ENCODE measurements at regions not wholly inside any gene's neighbourhood (a gene's known extent, or its start where the extent isn't known, plus 50 kb on each side); places are given as distances from the start of the nearest gene placed in this dataset.

- H2AFZ ChIP-seq (ENCODE audit: low read length): no peak overlapping the region
- H3F3A ChIP-seq (ENCODE audit: low read depth): no peaks in the 10 kb centered on the region
- H3K4me3 ChIP-seq (ENCODE audit: low read length, poor library complexity, severe bottlenecking): no peak overlapping the region
- H3K9me2 ChIP-seq (replicated peaks; ENCODE audit: low read depth, low read length): no peaks in the 10 kb centered on the region
- no peaks in the 10 kb centered on the region for H3K79me2 ChIP-seq (ENCODE audit: insufficient read depth, low read length)
- no peaks in the 10 kb centered on the region for H3K4me1 ChIP-seq (ENCODE audit: insufficient read depth, low read length, poor library complexity, severe bottlenecking)
- no peaks in the 10 kb centered on the region for H3K9me3 ChIP-seq (ENCODE audit: insufficient read depth, low read depth, low read length)
- H3K9ac ChIP-seq (ENCODE audit: low read depth, low read length, poor library complexity, severe bottlenecking): no peak overlapping the region
- H3K27me3 ChIP-seq (ENCODE audit: insufficient read depth, low read length, poor library complexity, severe bottlenecking): no peaks in the 10 kb centered on the region
- H4K20me1 ChIP-seq (ENCODE audit: insufficient read depth, low read length, poor library complexity, severe bottlenecking): no peaks in the 10 kb centered on the region
- no peaks in the 10 kb centered on the region for H3K36me3 ChIP-seq (ENCODE audit: insufficient read depth, low read length)
- no peak overlapping the region for H3K4me2 ChIP-seq (ENCODE audit: low read depth, low read length, poor library complexity, severe bottlenecking)
- TF ChIP-seq, protein P1, sequence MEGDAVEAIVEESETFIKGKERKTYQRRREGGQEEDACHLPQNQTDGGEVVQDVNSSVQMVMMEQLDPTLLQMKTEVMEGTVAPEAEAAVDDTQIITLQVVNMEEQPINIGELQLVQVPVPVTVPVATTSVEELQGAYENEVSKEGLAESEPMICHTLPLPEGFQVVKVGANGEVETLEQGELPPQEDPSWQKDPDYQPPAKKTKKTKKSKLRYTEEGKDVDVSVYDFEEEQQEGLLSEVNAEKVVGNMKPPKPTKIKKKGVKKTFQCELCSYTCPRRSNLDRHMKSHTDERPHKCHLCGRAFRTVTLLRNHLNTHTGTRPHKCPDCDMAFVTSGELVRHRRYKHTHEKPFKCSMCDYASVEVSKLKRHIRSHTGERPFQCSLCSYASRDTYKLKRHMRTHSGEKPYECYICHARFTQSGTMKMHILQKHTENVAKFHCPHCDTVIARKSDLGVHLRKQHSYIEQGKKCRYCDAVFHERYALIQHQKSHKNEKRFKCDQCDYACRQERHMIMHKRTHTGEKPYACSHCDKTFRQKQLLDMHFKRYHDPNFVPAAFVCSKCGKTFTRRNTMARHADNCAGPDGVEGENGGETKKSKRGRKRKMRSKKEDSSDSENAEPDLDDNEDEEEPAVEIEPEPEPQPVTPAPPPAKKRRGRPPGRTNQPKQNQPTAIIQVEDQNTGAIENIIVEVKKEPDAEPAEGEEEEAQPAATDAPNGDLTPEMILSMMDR (conservative IDR thresholded peaks at IDR 0.05; ENCODE audit: low read length): no peak
- TF ChIP-seq EZH2phosphoT487 (IDR thresholded peaks at IDR 0.05; ENCODE audit: borderline replicate concordance): no peak
Measured at GRCh38 chr1:47554901-47555300, 117.1 kb downstream of the FOXD2 start.

- Histone ChIP-seq H3K79me2 (ENCODE audit: insufficient read depth, low read length) (no peaks in the 10 kb centered on the region), H3K9me2 (replicated peaks; ENCODE audit: low read depth, low read length) (no peaks in the 10 kb centered on the region), H2AFZ (ENCODE audit: low read length) (no peak overlapping the region), H3K4me1 (ENCODE audit: insufficient read depth, low read length, poor library complexity, severe bottlenecking) (no peaks in the 10 kb centered on the region), H3K9me3 (ENCODE audit: insufficient read depth, low read depth, low read length) (no peaks in the 10 kb centered on the region), H3K9ac (ENCODE audit: low read depth, low read length, poor library complexity, severe bottlenecking) (no peak overlapping the region), H3K4me3 (ENCODE audit: low read length, poor library complexity, severe bottlenecking) (no peak overlapping the region), H3K4me2 (ENCODE audit: low read depth, low read length, poor library complexity, severe bottlenecking) (no peak overlapping the region), H3K36me3 (ENCODE audit: insufficient read depth, low read length) (no peaks in the 10 kb centered on the region), H4K20me1 (ENCODE audit: insufficient read depth, low read length, poor library complexity, severe bottlenecking) (no peaks in the 10 kb centered on the region), H3F3A (ENCODE audit: low read depth) (no peaks in the 10 kb centered on the region), H3K27me3 (ENCODE audit: insufficient read depth, low read length, poor library complexity, severe bottlenecking) (no peaks in the 10 kb centered on the region)
- TF ChIP-seq, protein P1 (conservative IDR thresholded peaks at IDR 0.05; ENCODE audit: low read length): no peak
- no peak for TF ChIP-seq EZH2phosphoT487 (IDR thresholded peaks at IDR 0.05; ENCODE audit: borderline replicate concordance)
Measured at GRCh38 chr1:47555306-47555705, 117.5 kb downstream of the FOXD2 start.

DNA sequence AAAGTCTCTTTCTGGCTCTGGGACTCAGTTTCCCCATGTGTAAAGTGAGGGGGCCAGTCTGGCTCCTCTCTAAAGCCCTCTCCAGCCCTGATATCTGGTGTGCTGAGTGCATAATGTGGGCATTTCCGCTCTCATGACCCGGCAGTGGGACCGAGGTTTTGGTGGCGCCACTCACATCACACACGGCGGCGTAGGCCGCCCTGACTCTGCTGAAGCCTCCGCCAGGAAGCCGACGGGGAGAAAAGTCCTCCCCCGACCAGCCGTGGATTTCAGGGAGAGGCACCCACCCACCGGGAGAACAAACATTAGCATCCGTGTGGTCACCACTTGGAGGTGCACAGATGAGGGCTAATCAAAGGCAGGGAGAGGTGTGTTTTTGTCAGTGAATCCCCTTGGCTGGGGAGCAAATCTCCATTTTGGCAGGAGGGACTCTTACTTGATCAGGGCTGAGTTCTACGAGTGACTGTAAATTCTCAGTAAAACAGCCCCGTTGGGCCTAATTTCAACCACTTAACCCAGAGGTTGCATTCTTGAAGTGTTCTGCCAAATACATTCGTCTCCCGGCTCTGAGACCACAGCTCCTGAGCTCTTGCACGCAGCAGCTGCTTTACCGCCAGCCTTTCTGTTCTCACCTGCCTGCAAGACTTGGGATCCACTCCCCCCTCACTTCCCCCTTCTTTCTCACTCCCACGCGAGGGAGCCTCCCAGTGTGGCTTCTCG is 118.2 kb downstream of the FOXD2 start:
- TF ChIP-seq, protein P1 (conservative IDR thresholded peaks at IDR 0.05; ENCODE audit: low read length): no peak
- TF ChIP-seq EZH2phosphoT487 (IDR thresholded peaks at IDR 0.05; ENCODE audit: borderline replicate concordance): no peak
- Histone ChIP-seq H3K9ac (ENCODE audit: low read depth, low read length, poor library complexity, severe bottlenecking) (no peak overlapping the region), H3K27me3 (ENCODE audit: insufficient read depth, low read length, poor library complexity, severe bottlenecking) (no peaks in the 10 kb centered on the region), H4K20me1 (ENCODE audit: insufficient read depth, low read length, poor library complexity, severe bottlenecking) (no peaks in the 10 kb centered on the region), H3F3A (ENCODE audit: low read depth) (no peaks in the 10 kb centered on the region), H3K9me3 (ENCODE audit: insufficient read depth, low read depth, low read length) (no peaks in the 10 kb centered on the region), H3K4me1 (ENCODE audit: insufficient read depth, low read length, poor library complexity, severe bottlenecking) (no peaks in the 10 kb centered on the region), H3K79me2 (ENCODE audit: insufficient read depth, low read length) (no peaks in the 10 kb centered on the region), H3K4me3 (ENCODE audit: low read length, poor library complexity, severe bottlenecking) (no peak overlapping the region), H3K9me2 (replicated peaks; ENCODE audit: low read depth, low read length) (no peaks in the 10 kb centered on the region), H3K36me3 (ENCODE audit: insufficient read depth, low read length) (no peaks in the 10 kb centered on the region), H2AFZ (ENCODE audit: low read length) (no peak overlapping the region), H3K4me2 (ENCODE audit: low read depth, low read length, poor library complexity, severe bottlenecking) (no peak overlapping the region)

All from Loucy (cell line).